ENCODE measurements at regions not wholly inside any gene's neighbourhood (a gene's known extent, or its start where the extent isn't known, plus 50 kb on each side); places are given as distances from the start of the nearest gene placed in this dataset.
A peak's percentile ranks its signal among the peaks of the same experiment; 100 is the strongest.

GRCh38 chr5:106510321-106510720 lies 1160.4 kb downstream of the EFNA5 start:
- no peak overlapping the region for H3K4me3 ChIP-seq (ENCODE audit: low read depth, low read length)
- TF ChIP-seq CTCF (IDR thresholded peaks at IDR 0.05; ENCODE audit: low read depth, low read length) = no peak
- in situ Hi-C loops (cut with HindIII; ENCODE audit: low sequenced_read_pairs) = no loop called here
- no peak for DNase-seq (ENCODE audit: low read depth, low spot score)

GRCh38 chr5:106508894-106509293 lies 1161.8 kb downstream of the EFNA5 start:
- DNase-seq (ENCODE audit: low read depth, low spot score) = no peak
- in situ Hi-C loops (cut with HindIII; ENCODE audit: low sequenced_read_pairs) = no loop called here
- no peak overlapping the region for H3K4me3 ChIP-seq (ENCODE audit: low read depth, low read length)
- TF ChIP-seq CTCF (IDR thresholded peaks at IDR 0.05; ENCODE audit: low read depth, low read length) = no peak

- no peak for DNase-seq (ENCODE audit: low read depth, low spot score)
- in situ Hi-C loops (cut with HindIII; ENCODE audit: low sequenced_read_pairs) = no loop called here
- TF ChIP-seq CTCF (IDR thresholded peaks at IDR 0.05; ENCODE audit: low read depth, low read length) = no peak
- no peak overlapping the region for H3K4me3 ChIP-seq (ENCODE audit: low read depth, low read length)
Observed at GRCh38 chr5:106493910-106494309, 1176.8 kb downstream of the EFNA5 start.

GRCh38 chr5:106489004-106489403 lies 1181.7 kb downstream of the EFNA5 start:
- in situ Hi-C loops (cut with HindIII; ENCODE audit: low sequenced_read_pairs) = no loop called here
- DNase-seq (ENCODE audit: low read depth, low spot score) = peak; percentile 43
- TF ChIP-seq CTCF (IDR thresholded peaks at IDR 0.05; ENCODE audit: low read depth, low read length) = no peak
- no peak overlapping the region for H3K4me3 ChIP-seq (ENCODE audit: low read depth, low read length)

- TF ChIP-seq CTCF (IDR thresholded peaks at IDR 0.05; ENCODE audit: low read depth, low read length) = no peak
- no peak for DNase-seq (ENCODE audit: low read depth, low spot score)
- no peak overlapping the region for H3K4me3 ChIP-seq (ENCODE audit: low read depth, low read length)
- in situ Hi-C loops (cut with HindIII; ENCODE audit: low sequenced_read_pairs) = no loop called here
Observed at GRCh38 chr5:106488407-106488806, 1182.3 kb downstream of the EFNA5 start.

- H3K4me3 ChIP-seq (ENCODE audit: low read depth, low read length) = no peak overlapping the region
- in situ Hi-C loops (cut with HindIII; ENCODE audit: low sequenced_read_pairs) = no loop called here
- TF ChIP-seq CTCF (IDR thresholded peaks at IDR 0.05; ENCODE audit: low read depth, low read length) = no peak
- DNase-seq (ENCODE audit: low read depth, low spot score) = peak; percentile 9
Observed at GRCh38 chr5:106481374-106481773, 1189.4 kb downstream of the EFNA5 start.

GRCh38 chr5:106476630-106477029 lies 1194.1 kb downstream of the EFNA5 start:
- no peak overlapping the region for H3K4me3 ChIP-seq (ENCODE audit: low read depth, low read length)
- no peak for DNase-seq (ENCODE audit: low read depth, low spot score)
- in situ Hi-C loops (cut with HindIII; ENCODE audit: low sequenced_read_pairs) = no loop called here
- no peak for TF ChIP-seq CTCF (IDR thresholded peaks at IDR 0.05; ENCODE audit: low read depth, low read length)
